MCF 10A (cell line): ENCODE measurements at regions not wholly inside any gene's neighbourhood (a gene's known extent, or its start where the extent isn't known, plus 50 kb on each side); places are given as distances from the start of the nearest gene placed in this dataset.

Source experiments
- BruUV-seq: library from RNA; stranded (reverse); fragments of 400-500 nt; replicated peaks from 2 replicates; lab custom pipeline; 2021; lab: Mats Ljungman, UMichigan
- CTCF ChIA-PET: fragments of 300-600 bp; sonication (Branson Sonifier 250); formaldehyde crosslinking; extraction: SDS; loops from one replicate; lab custom pipeline; 2021; ENCODE audit warnings: antibody characterized with exemption, inconsistent platforms; lab: Yijun Ruan, JAX
- POLR2A ChIA-PET: fragments of 300-600, 350-650 bp; sonication (Branson Sonifier 250); formaldehyde crosslinking; extraction: SDS; loops from one replicate; lab custom pipeline; 2020; ENCODE audit warnings: antibody characterized with exemption, inconsistent platforms; lab: Yijun Ruan, JAX
- DNase-seq: peaks from one replicate; pipeline ENCODE4 v3.0.0-alpha.2; 2018; ENCODE audit not compliant: unreplicated experiment
- H3K27ac Mint-ChIP-seq: one replicate; pipeline ENCODE4 v1.8.0; 2022; ENCODE audit warnings: mild to moderate bottlenecking, low read depth, mixed read lengths; ENCODE audit not compliant: unreplicated experiment
- H3K27me3 Mint-ChIP-seq: one replicate; pipeline ENCODE4 v1.8.0; 2022; ENCODE audit warnings: mixed read lengths; ENCODE audit not compliant: insufficient read depth, unreplicated experiment
- H3K36me3 Mint-ChIP-seq: one replicate; pipeline ENCODE4 v1.8.0; 2022; ENCODE audit warnings: mild to moderate bottlenecking, moderate library complexity, mixed read lengths; ENCODE audit not compliant: insufficient read depth, unreplicated experiment
- H3K4me1 Mint-ChIP-seq: one replicate; pipeline ENCODE4 v1.8.0; 2022; ENCODE audit warnings: mixed read lengths; ENCODE audit not compliant: insufficient read depth, unreplicated experiment
- H3K4me3 Mint-ChIP-seq: one replicate; pipeline ENCODE4 v1.8.0; 2022; ENCODE audit warnings: mild to moderate bottlenecking, moderate library complexity, mixed read lengths; ENCODE audit not compliant: unreplicated experiment
- H3K9me3 Mint-ChIP-seq: one replicate; pipeline ENCODE4 v1.8.0; 2022; ENCODE audit warnings: mixed read lengths; ENCODE audit not compliant: unreplicated experiment
- intact Hi-C: fragments of 100-400 bp; cut with micrococcal nuclease; formaldehyde crosslinking; loops from 2 replicates; pipeline ENCODE4 v1.14.1; 2022
- TF ChIP-seq, protein P1 (sequence below): fragments of 200-600 bp; IDR thresholded peaks from one replicate; pipeline ENCODE4 v1.8.0; 2022; ENCODE audit warnings: antibody characterized with exemption, mild to moderate bottlenecking; ENCODE audit not compliant: unreplicated experiment

DNA sequence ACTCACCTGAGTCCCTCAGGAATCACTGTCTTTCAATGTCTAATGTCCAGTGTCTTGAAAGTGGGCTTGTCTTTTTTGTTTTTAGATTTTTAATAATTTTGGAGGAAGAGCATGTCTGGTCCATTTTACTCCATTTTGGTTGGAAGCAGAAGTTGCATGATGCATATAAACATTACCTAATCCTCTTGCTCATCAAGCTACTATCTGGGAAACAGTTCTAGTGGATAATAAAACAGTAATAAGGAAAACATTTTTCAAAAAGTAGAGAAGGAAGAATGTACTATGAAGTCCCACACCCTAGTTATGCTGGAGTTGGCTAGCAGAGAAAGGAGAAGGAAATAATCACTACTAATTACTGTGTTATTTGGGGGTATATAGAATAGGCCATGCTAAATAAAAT, 263.7 kb downstream of the ETAA1 start:
- TF ChIP-seq, protein P1, sequence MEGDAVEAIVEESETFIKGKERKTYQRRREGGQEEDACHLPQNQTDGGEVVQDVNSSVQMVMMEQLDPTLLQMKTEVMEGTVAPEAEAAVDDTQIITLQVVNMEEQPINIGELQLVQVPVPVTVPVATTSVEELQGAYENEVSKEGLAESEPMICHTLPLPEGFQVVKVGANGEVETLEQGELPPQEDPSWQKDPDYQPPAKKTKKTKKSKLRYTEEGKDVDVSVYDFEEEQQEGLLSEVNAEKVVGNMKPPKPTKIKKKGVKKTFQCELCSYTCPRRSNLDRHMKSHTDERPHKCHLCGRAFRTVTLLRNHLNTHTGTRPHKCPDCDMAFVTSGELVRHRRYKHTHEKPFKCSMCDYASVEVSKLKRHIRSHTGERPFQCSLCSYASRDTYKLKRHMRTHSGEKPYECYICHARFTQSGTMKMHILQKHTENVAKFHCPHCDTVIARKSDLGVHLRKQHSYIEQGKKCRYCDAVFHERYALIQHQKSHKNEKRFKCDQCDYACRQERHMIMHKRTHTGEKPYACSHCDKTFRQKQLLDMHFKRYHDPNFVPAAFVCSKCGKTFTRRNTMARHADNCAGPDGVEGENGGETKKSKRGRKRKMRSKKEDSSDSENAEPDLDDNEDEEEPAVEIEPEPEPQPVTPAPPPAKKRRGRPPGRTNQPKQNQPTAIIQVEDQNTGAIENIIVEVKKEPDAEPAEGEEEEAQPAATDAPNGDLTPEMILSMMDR, result no peak
- CTCF ChIA-PET, result interaction anchor here (0.7 to 1.9 kb wide), 2 partner anchors 10 to 179 kb away, joined by 3 to 4 read pairs; no protein-coding TSS in a partner anchor
- H3K4me1 Mint-ChIP-seq, result no peaks in the 10 kb centered on the region
- H3K4me3 Mint-ChIP-seq, result no peak overlapping the region
- H3K27me3 Mint-ChIP-seq, result no peaks in the 10 kb centered on the region
- H3K9me3 Mint-ChIP-seq, result peaks cover 10% of the 10 kb centered on the region
- DNase-seq, result no peak
- no peak overlapping the region for H3K27ac Mint-ChIP-seq
- no TSS peak for BruUV-seq
- POLR2A ChIA-PET, result no interaction called here
- peaks cover 6% of the 10 kb centered on the region for H3K36me3 Mint-ChIP-seq
- intact Hi-C loops, result no loop called here

DNA sequence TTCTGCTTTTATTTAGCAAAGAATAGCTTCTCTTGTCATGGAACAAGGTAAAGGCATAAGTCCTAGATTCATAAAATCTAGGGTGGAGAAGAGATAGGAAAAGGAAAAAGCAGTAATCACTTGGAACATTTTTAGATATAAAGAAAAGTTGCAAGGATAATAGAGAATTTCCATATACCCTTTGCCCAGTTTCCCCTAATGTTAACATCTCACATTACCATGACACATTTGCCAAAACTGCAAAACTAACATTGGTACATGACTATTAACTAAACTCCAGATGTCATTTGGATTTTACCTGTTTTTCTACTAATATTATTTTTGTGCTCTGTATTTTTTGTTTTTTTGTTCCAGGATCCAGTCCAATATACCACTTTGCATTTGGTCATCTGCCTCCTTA, 265.1 kb downstream of the ETAA1 start:
- BruUV-seq, result no TSS peak
- Mint-ChIP-seq H3K4me1 (no peaks in the 10 kb centered on the region), H3K36me3 (peaks cover 6% of the 10 kb centered on the region), H3K9me3 (peaks cover 10% of the 10 kb centered on the region), H3K27me3 (no peaks in the 10 kb centered on the region), H3K4me3 (no peak overlapping the region), H3K27ac (no peak overlapping the region)
- DNase-seq, result no peak
- ChIA-PET POLR2A (no interaction called here), CTCF (interaction anchor here (1.9 kb wide), 1 partner anchor 11 kb away, joined by 4 read pairs; no protein-coding TSS in a partner anchor)
- intact Hi-C loops, result no loop called here
- TF ChIP-seq, protein P1, result no peak

DNA sequence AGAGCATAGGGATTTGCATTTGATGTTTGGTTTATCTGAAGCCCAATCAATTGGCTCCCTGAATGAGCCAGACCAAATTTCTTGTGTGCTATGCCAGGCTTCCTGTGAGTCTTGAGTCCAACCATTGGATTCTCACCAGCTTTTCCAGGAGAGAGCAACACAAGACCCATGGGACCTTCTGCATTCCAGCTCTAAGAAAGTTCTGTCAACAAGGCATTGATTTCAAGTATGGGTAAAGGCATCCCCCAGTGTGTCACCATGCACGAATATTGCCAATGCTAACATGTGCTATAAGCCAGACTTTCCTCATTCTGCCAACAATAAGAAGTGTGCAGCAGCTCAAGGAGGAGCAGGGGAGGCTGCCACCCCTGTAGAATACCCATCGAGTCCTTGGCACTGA, 266.6 kb downstream of the ETAA1 start:
- Mint-ChIP-seq H3K27me3 (no peaks in the 10 kb centered on the region), H3K36me3 (peaks cover 6% of the 10 kb centered on the region), H3K4me1 (no peaks in the 10 kb centered on the region), H3K27ac (no peak overlapping the region), H3K4me3 (no peak overlapping the region), H3K9me3 (peaks cover 10% of the 10 kb centered on the region)
- ChIA-PET CTCF (interaction anchor here (0.6 to 0.8 kb wide), 2 partner anchors 12 to 13 kb away, joined by 3 read pairs; no protein-coding TSS in a partner anchor), POLR2A (no interaction called here)
- no TSS peak for BruUV-seq
- TF ChIP-seq, protein P1, result no peak
- intact Hi-C loops, result no loop called here
- DNase-seq, result no peak

DNA sequence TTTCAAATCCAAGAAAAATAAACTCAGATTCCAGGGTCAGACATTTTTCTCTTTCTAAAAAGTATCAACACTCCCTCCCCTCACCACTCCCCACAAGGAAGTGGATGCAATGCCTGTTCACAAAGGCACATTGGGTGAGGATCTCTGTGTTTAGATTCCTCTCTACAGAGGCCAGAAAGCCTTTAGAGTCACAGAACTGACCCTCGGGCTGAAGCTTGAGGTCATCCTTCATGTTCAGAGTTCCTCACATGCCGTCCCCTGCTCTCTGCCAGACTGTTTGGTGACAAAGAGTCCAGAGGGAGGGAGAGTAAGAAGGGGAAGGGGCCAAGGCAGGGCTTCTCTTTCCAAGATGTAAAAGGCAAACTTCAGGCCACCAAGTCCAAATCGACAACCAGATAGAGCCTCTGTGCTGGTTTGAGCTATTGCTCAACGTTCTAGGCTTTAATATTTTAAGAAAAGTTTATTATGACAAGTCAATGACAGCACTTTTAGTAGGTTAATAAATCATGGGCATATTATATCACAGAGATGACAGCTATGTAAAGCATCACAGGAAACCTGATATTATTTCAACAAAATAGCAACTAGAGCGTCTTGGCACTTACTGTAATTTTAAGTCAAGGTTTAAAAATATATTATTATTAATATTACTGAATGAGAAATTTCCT, 269.4 kb downstream of the ETAA1 start:
- no peak overlapping the region for H3K27ac Mint-ChIP-seq
- POLR2A ChIA-PET, result no interaction called here
- H3K36me3 Mint-ChIP-seq, result peaks cover 6% of the 10 kb centered on the region
- intact Hi-C loops, result no loop called here
- H3K9me3 Mint-ChIP-seq, result no peaks in the 10 kb centered on the region
- no TSS peak for BruUV-seq
- CTCF ChIA-PET, result no interaction called here
- no peak overlapping the region for H3K4me3 Mint-ChIP-seq
- TF ChIP-seq, protein P1, result no peak
- no peaks in the 10 kb centered on the region for H3K4me1 Mint-ChIP-seq
- no peak for DNase-seq
- no peaks in the 10 kb centered on the region for H3K27me3 Mint-ChIP-seq
